ENCODE measurements at regions not wholly inside any gene's neighbourhood (a gene's known extent, or its start where the extent isn't known, plus 50 kb on each side); places are given as distances from the start of the nearest gene placed in this dataset.

DNA sequence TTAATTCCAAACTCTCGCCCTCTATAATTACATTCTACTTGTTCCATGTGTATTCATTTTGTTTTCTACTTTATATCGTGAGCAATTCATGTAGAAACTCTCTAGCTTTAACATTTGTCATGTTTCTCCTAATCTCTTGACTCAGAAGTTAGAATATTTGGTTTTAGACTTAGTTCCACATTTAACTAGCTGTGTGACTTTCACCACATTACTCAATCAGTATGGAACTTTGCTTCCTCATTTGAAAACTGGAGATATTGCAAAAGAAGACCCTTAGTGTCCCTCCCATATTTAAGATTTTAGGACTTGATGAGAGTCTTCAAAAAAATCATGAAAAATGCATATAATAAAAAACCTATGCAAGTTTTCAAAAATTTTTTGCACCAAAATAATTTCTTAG is 447.5 kb downstream of the GXYLT1 start:
- TF ChIP-seq POLR2A (IDR thresholded peaks at IDR 0.05; ENCODE audit: low read depth, low read length) = no peak
- TF ChIP-seq POLR2AphosphoS5 (IDR thresholded peaks at IDR 0.05; ENCODE audit: low read depth, low read length) = no peak
- TF ChIP-seq SPI1 (IDR thresholded peaks at IDR 0.05; ENCODE audit: low read depth, low read length) = no peak
- no peak for TF ChIP-seq TAF1 (IDR thresholded peaks at IDR 0.05; ENCODE audit: low read depth, low read length)
